MCF 10A (cell line): ENCODE measurements at regions not wholly inside any gene's neighbourhood (a gene's known extent, or its start where the extent isn't known, plus 50 kb on each side); places are given as distances from the start of the nearest gene placed in this dataset.
"Not testable (repeated sequence)": the region's sequence is repeated elsewhere in the genome, so short reads cannot be mapped to it uniquely, and the experiment has no call there.

Experiments used
- BruUV-seq: library from RNA; stranded (reverse); fragments of 400-500 nt; replicated peaks from 2 replicates; lab custom pipeline; 2021; lab: Mats Ljungman, UMichigan
- CTCF ChIA-PET: fragments of 300-600 bp; sonication (Branson Sonifier 250); formaldehyde crosslinking; extraction: SDS; loops from one replicate; lab custom pipeline; 2021; ENCODE audit warnings: antibody characterized with exemption, inconsistent platforms; lab: Yijun Ruan, JAX
- POLR2A ChIA-PET: fragments of 300-600, 350-650 bp; sonication (Branson Sonifier 250); formaldehyde crosslinking; extraction: SDS; loops from one replicate; lab custom pipeline; 2020; ENCODE audit warnings: antibody characterized with exemption, inconsistent platforms; lab: Yijun Ruan, JAX
- DNase-seq: peaks from one replicate; pipeline ENCODE4 v3.0.0-alpha.2; 2018; ENCODE audit not compliant: unreplicated experiment
- H3K27ac Mint-ChIP-seq: one replicate; pipeline ENCODE4 v1.8.0; 2022; ENCODE audit warnings: mild to moderate bottlenecking, low read depth, mixed read lengths; ENCODE audit not compliant: unreplicated experiment
- H3K27me3 Mint-ChIP-seq: one replicate; pipeline ENCODE4 v1.8.0; 2022; ENCODE audit warnings: mixed read lengths; ENCODE audit not compliant: insufficient read depth, unreplicated experiment
- H3K36me3 Mint-ChIP-seq: one replicate; pipeline ENCODE4 v1.8.0; 2022; ENCODE audit warnings: mild to moderate bottlenecking, moderate library complexity, mixed read lengths; ENCODE audit not compliant: insufficient read depth, unreplicated experiment
- H3K4me1 Mint-ChIP-seq: one replicate; pipeline ENCODE4 v1.8.0; 2022; ENCODE audit warnings: mixed read lengths; ENCODE audit not compliant: insufficient read depth, unreplicated experiment
- H3K4me3 Mint-ChIP-seq: one replicate; pipeline ENCODE4 v1.8.0; 2022; ENCODE audit warnings: mild to moderate bottlenecking, moderate library complexity, mixed read lengths; ENCODE audit not compliant: unreplicated experiment
- H3K9me3 Mint-ChIP-seq: one replicate; pipeline ENCODE4 v1.8.0; 2022; ENCODE audit warnings: mixed read lengths; ENCODE audit not compliant: unreplicated experiment
- intact Hi-C: fragments of 100-400 bp; cut with micrococcal nuclease; formaldehyde crosslinking; loops from 2 replicates; pipeline ENCODE4 v1.14.1; 2022
- TF ChIP-seq, protein P1 (sequence below): fragments of 200-600 bp; IDR thresholded peaks from one replicate; pipeline ENCODE4 v1.8.0; 2022; ENCODE audit warnings: antibody characterized with exemption, mild to moderate bottlenecking; ENCODE audit not compliant: unreplicated experiment

DNA sequence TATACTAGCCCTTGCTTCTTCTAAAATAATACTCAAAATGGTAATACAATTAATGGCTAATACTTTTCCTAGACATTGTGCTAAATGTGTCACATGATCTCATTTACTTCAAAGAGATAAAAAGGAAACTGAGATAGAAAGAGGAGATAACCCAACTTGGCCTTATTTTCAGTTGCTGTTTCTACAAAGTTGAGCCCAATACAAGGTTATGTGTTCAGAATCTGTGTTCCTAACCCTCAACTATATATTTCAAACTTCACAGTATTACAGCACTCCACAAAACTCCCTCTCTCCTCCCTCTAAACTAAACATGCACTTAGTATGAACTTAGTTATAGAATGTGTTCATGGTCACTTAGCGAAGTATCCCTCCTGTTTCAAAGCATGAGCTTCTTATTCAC, 277.9 kb downstream of the CCER1 start:
- DNase-seq, result no peak
- Mint-ChIP-seq H3K4me1 (no peaks in the 10 kb centered on the region), H3K36me3 (no peaks in the 10 kb centered on the region), H3K9me3 (no peaks in the 10 kb centered on the region), H3K27me3 (no peaks in the 10 kb centered on the region), H3K27ac (no peak overlapping the region), H3K4me3 (no peak overlapping the region)
- TF ChIP-seq, protein P1, sequence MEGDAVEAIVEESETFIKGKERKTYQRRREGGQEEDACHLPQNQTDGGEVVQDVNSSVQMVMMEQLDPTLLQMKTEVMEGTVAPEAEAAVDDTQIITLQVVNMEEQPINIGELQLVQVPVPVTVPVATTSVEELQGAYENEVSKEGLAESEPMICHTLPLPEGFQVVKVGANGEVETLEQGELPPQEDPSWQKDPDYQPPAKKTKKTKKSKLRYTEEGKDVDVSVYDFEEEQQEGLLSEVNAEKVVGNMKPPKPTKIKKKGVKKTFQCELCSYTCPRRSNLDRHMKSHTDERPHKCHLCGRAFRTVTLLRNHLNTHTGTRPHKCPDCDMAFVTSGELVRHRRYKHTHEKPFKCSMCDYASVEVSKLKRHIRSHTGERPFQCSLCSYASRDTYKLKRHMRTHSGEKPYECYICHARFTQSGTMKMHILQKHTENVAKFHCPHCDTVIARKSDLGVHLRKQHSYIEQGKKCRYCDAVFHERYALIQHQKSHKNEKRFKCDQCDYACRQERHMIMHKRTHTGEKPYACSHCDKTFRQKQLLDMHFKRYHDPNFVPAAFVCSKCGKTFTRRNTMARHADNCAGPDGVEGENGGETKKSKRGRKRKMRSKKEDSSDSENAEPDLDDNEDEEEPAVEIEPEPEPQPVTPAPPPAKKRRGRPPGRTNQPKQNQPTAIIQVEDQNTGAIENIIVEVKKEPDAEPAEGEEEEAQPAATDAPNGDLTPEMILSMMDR, result no peak
- ChIA-PET CTCF (no interaction called here), POLR2A (no interaction called here)
- intact Hi-C loops, result no loop called here
- no TSS peak for BruUV-seq

DNA sequence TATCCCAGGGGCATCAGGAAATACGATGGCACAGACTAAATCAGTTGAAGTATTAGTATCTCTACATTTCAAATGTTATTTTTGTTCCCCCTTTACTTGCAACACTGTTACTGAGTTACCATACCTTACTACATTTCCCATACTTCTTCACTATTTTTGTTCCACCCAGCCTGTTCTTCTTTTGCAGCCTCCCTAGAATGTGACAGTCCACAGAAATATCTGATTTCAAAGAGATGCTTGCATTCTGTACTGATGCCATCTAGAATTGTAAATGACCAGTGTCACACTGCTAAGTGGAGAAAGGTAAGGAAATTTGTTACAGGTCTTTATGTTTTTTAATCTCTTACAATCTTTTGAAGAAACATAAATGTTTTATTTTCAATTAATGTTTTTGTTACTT, 279.9 kb downstream of the CCER1 start:
- intact Hi-C loops, result no loop called here
- H3K9me3 Mint-ChIP-seq, result peaks cover 4% of the 10 kb centered on the region
- POLR2A ChIA-PET, result no interaction called here
- no peak for DNase-seq
- CTCF ChIA-PET, result interaction anchor here (0.6 kb wide), 1 partner anchor 130 kb away, joined by 3 read pairs; no protein-coding TSS in a partner anchor
- no TSS peak for BruUV-seq
- no peaks in the 10 kb centered on the region for H3K36me3 Mint-ChIP-seq
- H3K4me1 Mint-ChIP-seq, result no peaks in the 10 kb centered on the region
- H3K27ac Mint-ChIP-seq, result no peak overlapping the region
- TF ChIP-seq, protein P1, result no peak
- no peak overlapping the region for H3K4me3 Mint-ChIP-seq
- no peaks in the 10 kb centered on the region for H3K27me3 Mint-ChIP-seq

DNA sequence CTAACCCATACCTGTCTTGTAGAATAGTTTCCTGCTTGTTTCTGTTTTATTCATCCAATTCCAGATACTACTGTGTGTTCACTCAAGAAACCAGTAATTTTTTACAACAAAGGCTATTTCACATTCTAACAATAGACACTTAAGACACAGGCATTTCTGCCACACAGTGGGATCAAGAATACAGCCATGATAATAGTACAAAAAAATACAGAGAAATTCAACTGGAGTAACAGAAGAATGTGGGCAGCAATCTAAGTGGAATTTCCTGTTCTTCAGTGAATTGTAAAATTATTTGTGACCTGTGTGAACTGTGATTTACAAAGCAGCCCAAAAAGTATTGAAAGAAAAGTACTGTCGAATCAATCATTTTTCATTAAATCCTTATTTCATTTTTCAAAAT, 282.9 kb downstream of the CCER1 start:
- ChIA-PET POLR2A (no interaction called here), CTCF (no interaction called here)
- H3K27ac Mint-ChIP-seq, result no peak overlapping the region
- intact Hi-C loops, result no loop called here
- H3K36me3 Mint-ChIP-seq, result no peaks in the 10 kb centered on the region
- no peak for DNase-seq
- peaks cover 13% of the 10 kb centered on the region for H3K9me3 Mint-ChIP-seq
- no peak overlapping the region for H3K4me3 Mint-ChIP-seq
- H3K27me3 Mint-ChIP-seq, result no peaks in the 10 kb centered on the region
- no peaks in the 10 kb centered on the region for H3K4me1 Mint-ChIP-seq
- TF ChIP-seq, protein P1, result no peak
- no TSS peak for BruUV-seq

GRCh38 chr12:90663949-90664348, 291.0 kb downstream of the CCER1 start:
- H3K9me3 Mint-ChIP-seq, H3K4me3 Mint-ChIP-seq, CTCF ChIA-PET, H3K36me3 Mint-ChIP-seq, intact Hi-C loops, POLR2A ChIA-PET, BruUV-seq, DNase-seq, H3K27me3 Mint-ChIP-seq, H3K4me1 Mint-ChIP-seq, H3K27ac Mint-ChIP-seq: not testable (repeated sequence)

GRCh38 chr12:90659060-90659459, 295.9 kb downstream of the CCER1 start:
- no peak for DNase-seq
- POLR2A ChIA-PET, result no interaction called here
- intact Hi-C loops, result no loop called here
- TF ChIP-seq, protein P1, result no peak
- H3K9me3 Mint-ChIP-seq, result no peaks in the 10 kb centered on the region
- H3K27me3 Mint-ChIP-seq, result no peaks in the 10 kb centered on the region
- CTCF ChIA-PET, result no interaction called here
- no peak overlapping the region for H3K4me3 Mint-ChIP-seq
- H3K4me1 Mint-ChIP-seq, result no peaks in the 10 kb centered on the region
- H3K36me3 Mint-ChIP-seq, result no peaks in the 10 kb centered on the region
- H3K27ac Mint-ChIP-seq, result no peak overlapping the region
- BruUV-seq, result no TSS peak
